Keratinocyte (primary cell): ENCODE measurements at regions not wholly inside any gene's neighbourhood (a gene's known extent, or its start where the extent isn't known, plus 50 kb on each side); places are given as distances from the start of the nearest gene placed in this dataset.

Source experiments
- DNase-seq: peaks from one replicate; pipeline ENCODE4 v3.0.0-alpha.2; 2011; ENCODE audit warnings: low read depth, missing footprints, low spot score
- FAIRE-seq: peaks from 2 replicates; lab custom pipeline; 2011; peaks lifted over from hg19 to GRCh38; lab: Jason Lieb, UNC
- H2AFZ ChIP-seq: 2 replicates; pipeline ENCODE4 v1.6.0; 2012; ENCODE audit warnings: low read length, control low read depth, inconsistent platforms; ENCODE audit not compliant: control insufficient read depth
- H3K27ac ChIP-seq: 2 replicates; pipeline ENCODE4 v1.5.1; 2011; ENCODE audit warnings: low read length; ENCODE audit not compliant: control insufficient read depth, insufficient read depth
- H3K27me3 ChIP-seq: 3 replicates; pipeline ENCODE4 v1.6.0; 2011; ENCODE audit warnings: low read length; ENCODE audit not compliant: control insufficient read depth, insufficient read depth; ENCODE audit errors: extremely low read depth
- H3K36me3 ChIP-seq, 2 experiments: 2 replicates in 1 of 2; 3 replicates in 1 of 2; pipeline ENCODE4 v1.5.1; 2011; ENCODE audit warnings: low read length in 2 of 2, mild to moderate bottlenecking in 1 of 2; ENCODE audit not compliant: control insufficient read depth in 2 of 2, insufficient read depth in 2 of 2; ENCODE audit errors: extremely low read depth in 1 of 2
- H3K4me1 ChIP-seq: 3 replicates; pipeline ENCODE4 v1.5.1; 2011; ENCODE audit warnings: low read length; ENCODE audit not compliant: control insufficient read depth, insufficient read depth; ENCODE audit errors: extremely low read depth
- H3K4me2 ChIP-seq: 3 replicates; pipeline ENCODE4 v1.6.0; 2011; ENCODE audit warnings: low read depth, low read length; ENCODE audit not compliant: control insufficient read depth, insufficient read depth; ENCODE audit errors: extremely low read depth
- H3K4me3 ChIP-seq, 3 experiments: fragments of 200-600 bp in 1 of 3; sonication (generic) in 1 of 3; 2 replicates in 2 of 3; 3 replicates in 1 of 3; pipeline ENCODE4 v1.5.1; 2011 to 2016; ENCODE audit warnings: low read length in 3 of 3, mild to moderate bottlenecking in 3 of 3, control low read depth in 2 of 3, inconsistent platforms in 1 of 3, low read depth in 1 of 3, mixed read lengths in 1 of 3, mixed run types in 1 of 3, moderate library complexity in 1 of 3; ENCODE audit not compliant: control insufficient read depth in 2 of 3, insufficient read depth in 2 of 3; ENCODE audit errors: extremely low read depth in 1 of 3
- H3K79me2 ChIP-seq: 2 replicates; pipeline ENCODE4 v1.6.0; 2012; ENCODE audit warnings: low read length; ENCODE audit not compliant: control insufficient read depth, insufficient read depth
- H3K9ac ChIP-seq: 3 replicates; pipeline ENCODE4 v1.6.0; 2011; ENCODE audit warnings: low read length; ENCODE audit not compliant: control insufficient read depth, insufficient read depth; ENCODE audit errors: extremely low read depth
- H3K9me1 ChIP-seq: 3 replicates; pipeline ENCODE4 v1.6.0; 2011; ENCODE audit warnings: low read length; ENCODE audit not compliant: control insufficient read depth, insufficient read depth; ENCODE audit errors: extremely low read depth
- H3K9me3 ChIP-seq: 2 replicates; pipeline ENCODE4 v1.5.1; 2012; ENCODE audit warnings: low read depth, low read length; ENCODE audit not compliant: control insufficient read depth
- H4K20me1 ChIP-seq: 3 replicates; pipeline ENCODE4 v1.6.0; 2011; ENCODE audit warnings: low read length; ENCODE audit not compliant: control insufficient read depth, insufficient read depth; ENCODE audit errors: extremely low read depth
- EZH2 ChIP-seq: IDR thresholded peaks from one replicate; pipeline ENCODE4 v1.6.1; 2012; ENCODE audit warnings: inconsistent platforms, mild to moderate bottlenecking, low read length, moderate library complexity
- dilution Hi-C: fragments of 300-500 bp; cut with MboI; formaldehyde crosslinking; loops from one replicate; pipeline ENCODE4 v1.7.0; 2020; ENCODE audit warnings: low sequenced_read_pairs; ENCODE audit not compliant: extremely low pct_ligation_motif_present
- TF ChIP-seq, protein P1 (sequence below), 3 experiments: IDR thresholded peaks in 1 of 3; conservative IDR thresholded peaks in 1 of 3; optimal IDR thresholded peaks in 1 of 3; 2 replicates in 2 of 3; 3 replicates in 1 of 3; pipeline versions ENCODE3 to v1.5.1; 2011; ENCODE audit warnings: low read length in 3 of 3, mild to moderate bottlenecking in 3 of 3, moderate library complexity in 2 of 3, control low read depth in 1 of 3, inconsistent platforms in 1 of 3; ENCODE audit not compliant: insufficient read depth in 2 of 3; ENCODE audit errors: extremely low read depth in 1 of 3

GRCh38 chr14:65819569-65819968 lies 407.0 kb downstream of the FUT8 start:
- no peak overlapping the region for H2AFZ ChIP-seq
- no peak overlapping the region for H3K4me3 ChIP-seq
- no peaks in the 10 kb centered on the region for H3K36me3 ChIP-seq
- TF ChIP-seq, protein P1, sequence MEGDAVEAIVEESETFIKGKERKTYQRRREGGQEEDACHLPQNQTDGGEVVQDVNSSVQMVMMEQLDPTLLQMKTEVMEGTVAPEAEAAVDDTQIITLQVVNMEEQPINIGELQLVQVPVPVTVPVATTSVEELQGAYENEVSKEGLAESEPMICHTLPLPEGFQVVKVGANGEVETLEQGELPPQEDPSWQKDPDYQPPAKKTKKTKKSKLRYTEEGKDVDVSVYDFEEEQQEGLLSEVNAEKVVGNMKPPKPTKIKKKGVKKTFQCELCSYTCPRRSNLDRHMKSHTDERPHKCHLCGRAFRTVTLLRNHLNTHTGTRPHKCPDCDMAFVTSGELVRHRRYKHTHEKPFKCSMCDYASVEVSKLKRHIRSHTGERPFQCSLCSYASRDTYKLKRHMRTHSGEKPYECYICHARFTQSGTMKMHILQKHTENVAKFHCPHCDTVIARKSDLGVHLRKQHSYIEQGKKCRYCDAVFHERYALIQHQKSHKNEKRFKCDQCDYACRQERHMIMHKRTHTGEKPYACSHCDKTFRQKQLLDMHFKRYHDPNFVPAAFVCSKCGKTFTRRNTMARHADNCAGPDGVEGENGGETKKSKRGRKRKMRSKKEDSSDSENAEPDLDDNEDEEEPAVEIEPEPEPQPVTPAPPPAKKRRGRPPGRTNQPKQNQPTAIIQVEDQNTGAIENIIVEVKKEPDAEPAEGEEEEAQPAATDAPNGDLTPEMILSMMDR (optimal IDR thresholded peaks at IDR 0.05 in 1 of 3, IDR thresholded peaks at IDR 0.05 in 1 of 3, conservative IDR thresholded peaks at IDR 0.05 in 1 of 3; ENCODE audit: extremely low read depth in 1 of 3, insufficient read depth in 2 of 3, low read length in 3 of 3): no peak
- TF ChIP-seq EZH2: no peak
- H3K9me1 ChIP-seq: no peaks in the 10 kb centered on the region
- no peaks in the 10 kb centered on the region for H3K9me3 ChIP-seq
- peaks cover 8% of the 10 kb centered on the region for H3K27me3 ChIP-seq
- FAIRE-seq (no peak), DNase-seq (no peak)
- dilution Hi-C loops: no loop called here
- H3K79me2 ChIP-seq: no peaks in the 10 kb centered on the region
- no peaks in the 10 kb centered on the region for H3K4me1 ChIP-seq
- H4K20me1 ChIP-seq: no peaks in the 10 kb centered on the region
- no peak overlapping the region for H3K4me2 ChIP-seq
- no peak overlapping the region for H3K27ac ChIP-seq
- H3K9ac ChIP-seq: no peak overlapping the region

- H3K27me3 ChIP-seq: peaks cover 8% of the 10 kb centered on the region
- TF ChIP-seq, protein P1 (optimal IDR thresholded peaks at IDR 0.05 in 1 of 3, IDR thresholded peaks at IDR 0.05 in 1 of 3, conservative IDR thresholded peaks at IDR 0.05 in 1 of 3; ENCODE audit: extremely low read depth in 1 of 3, insufficient read depth in 2 of 3, low read length in 3 of 3): no peak
- TF ChIP-seq EZH2: no peak
- DNase-seq (no peak), FAIRE-seq (no peak)
- dilution Hi-C loops: no loop called here
- no peaks in the 10 kb centered on the region for H3K79me2 ChIP-seq
- H3K4me1 ChIP-seq: no peaks in the 10 kb centered on the region
- H3K36me3 ChIP-seq: no peaks in the 10 kb centered on the region
- H4K20me1 ChIP-seq: no peaks in the 10 kb centered on the region
- H3K4me3 ChIP-seq: no peak overlapping the region
- H2AFZ ChIP-seq: no peak overlapping the region
- no peak overlapping the region for H3K4me2 ChIP-seq
- no peaks in the 10 kb centered on the region for H3K9me3 ChIP-seq
- no peak overlapping the region for H3K27ac ChIP-seq
- H3K9ac ChIP-seq: no peak overlapping the region
- H3K9me1 ChIP-seq: no peaks in the 10 kb centered on the region
These were observed 408.8 kb downstream of the FUT8 start for GRCh38 chr14:65821224-65821753.
